ENCODE measurements at regions not wholly inside any gene's neighbourhood (a gene's known extent, or its start where the extent isn't known, plus 50 kb on each side); places are given as distances from the start of the nearest gene placed in this dataset.

DNA sequence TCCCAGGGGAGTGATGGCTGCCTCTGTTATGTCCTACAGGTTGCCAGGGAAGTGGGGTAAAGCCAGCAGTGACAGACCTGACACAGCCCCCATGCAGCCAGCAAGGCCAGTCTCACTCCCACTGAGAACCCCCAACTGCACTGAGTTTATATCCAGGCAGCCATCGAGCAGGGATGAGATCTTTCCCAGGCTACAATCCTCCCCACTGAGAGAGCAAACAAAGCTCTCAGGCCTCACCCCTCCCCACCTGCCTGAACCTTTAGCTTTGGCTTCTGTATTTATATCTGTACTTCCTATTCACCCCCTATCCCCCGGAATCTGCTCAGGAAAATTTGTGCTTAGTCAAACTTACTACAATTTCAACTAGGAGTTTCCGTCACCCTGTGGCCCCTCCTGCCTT lies 284.1 kb downstream of the FAM170A start:
- Histone ChIP-seq H3K27ac (ENCODE audit: extremely low read length, insufficient read depth, low read length) (no peak overlapping the region), H2AFZ (ENCODE audit: low read length) (no peak overlapping the region), H3K4me1 (ENCODE audit: insufficient read depth, low read length) (no peaks in the 10 kb centered on the region), H3K36me3 (replicated peaks in 1 of 2; ENCODE audit: control insufficient read depth in 1 of 2, insufficient read depth in 2 of 2, low read length in 2 of 2) (no peaks in the 10 kb centered on the region), H3K9ac (ENCODE audit: insufficient read depth, low read depth, low read length) (no peak overlapping the region), H3K79me2 (ENCODE audit: insufficient read depth, low read length) (no peaks in the 10 kb centered on the region), H3K9me3 (ENCODE audit: low read length) (no peaks in the 10 kb centered on the region), H3K4me2 (ENCODE audit: low read depth, low read length) (no peak overlapping the region), H3K4me3 (replicated peaks in 1 of 3; ENCODE audit: insufficient read depth in 1 of 3, low read depth in 2 of 3, low read length in 3 of 3) (no peak overlapping the region), H3K27me3 (ENCODE audit: control insufficient read depth in 1 of 2, insufficient read depth in 2 of 2, low read length in 2 of 2) (no peaks in the 10 kb centered on the region), H4K20me1 (ENCODE audit: insufficient read depth, low read length) (no peaks in the 10 kb centered on the region)
- in situ Hi-C loops (cut with HindIII; ENCODE audit: extremely low pct_ligation_motif_present, low pct_unique_long_range_greater_than_20kb) (no loop called here), intact Hi-C loops (cut with micrococcal nuclease; ENCODE audit: unreplicated experiment) (no loop called here)
- FAIRE-seq (no peak), DNase-seq (ENCODE audit: low spot score) (no peak), ATAC-seq (no peak)
- no TSS peak for BruUV-seq (replicated peaks)
- POLR2A ChIA-PET: no interaction called here
- TF ChIP-seq ZSCAN25 (CRISPR knock-in tag; IDR thresholded peaks at IDR 0.05): 0 out of 2 replicates have a peak, but pooled peaks have one; percentile 35
- no peak for TF ChIP-seq NFIC (IDR thresholded peaks at IDR 0.05; ENCODE audit: low read length)
- CTCF ChIA-PET (ENCODE audit: low intra/inter-chr PET ratio, low total read pairs): no interaction called here
- WGBS (ENCODE audit: low lambda C conversion rate): 0% methylated on average over 2 of the region's 3 CpGs

DNA sequence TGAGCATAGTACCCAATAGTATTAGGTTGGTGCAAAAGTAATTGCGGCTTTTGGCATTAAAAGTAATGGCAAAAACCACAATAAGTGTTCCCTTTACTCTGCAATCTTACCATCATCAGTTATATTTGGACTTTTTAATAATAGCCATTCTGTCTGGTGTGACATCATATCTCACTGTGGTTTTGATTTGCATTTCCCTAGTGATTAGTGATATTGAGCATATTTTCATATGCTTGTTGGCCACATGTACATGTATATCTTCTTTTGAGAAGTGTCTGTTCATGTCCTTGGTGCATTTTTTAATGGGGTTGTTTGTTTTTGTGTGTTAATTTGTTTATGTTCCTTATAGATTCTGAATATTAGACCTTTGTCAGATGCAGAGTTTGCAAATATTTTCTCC lies 289.9 kb downstream of the FAM170A start:
- ChIA-PET POLR2A (no interaction called here), CTCF (ENCODE audit: low intra/inter-chr PET ratio, low total read pairs) (no interaction called here)
- intact Hi-C loops (cut with micrococcal nuclease; ENCODE audit: unreplicated experiment) (no loop called here), in situ Hi-C loops (cut with HindIII; ENCODE audit: extremely low pct_ligation_motif_present, low pct_unique_long_range_greater_than_20kb) (no loop called here)
- Histone ChIP-seq H3K4me3 (replicated peaks in 1 of 3; ENCODE audit: insufficient read depth in 1 of 3, low read depth in 2 of 3, low read length in 3 of 3) (no peak overlapping the region), H4K20me1 (ENCODE audit: insufficient read depth, low read length) (no peaks in the 10 kb centered on the region), H2AFZ (ENCODE audit: low read length) (no peak overlapping the region), H3K9ac (ENCODE audit: insufficient read depth, low read depth, low read length) (no peak overlapping the region), H3K4me1 (ENCODE audit: insufficient read depth, low read length) (no peaks in the 10 kb centered on the region), H3K79me2 (ENCODE audit: insufficient read depth, low read length) (no peaks in the 10 kb centered on the region), H3K27ac (ENCODE audit: extremely low read length, insufficient read depth, low read length) (no peak overlapping the region), H3K36me3 (replicated peaks in 1 of 2; ENCODE audit: control insufficient read depth in 1 of 2, insufficient read depth in 2 of 2, low read length in 2 of 2) (no peaks in the 10 kb centered on the region), H3K4me2 (ENCODE audit: low read depth, low read length) (no peak overlapping the region), H3K9me3 (ENCODE audit: low read length) (no peaks in the 10 kb centered on the region), H3K27me3 (ENCODE audit: control insufficient read depth in 1 of 2, insufficient read depth in 2 of 2, low read length in 2 of 2) (no peaks in the 10 kb centered on the region; a peak in 1 of 5 replicates)
- peak; percentile 55; the same call in 1 of the 2 replicates for TF ChIP-seq ZBTB40 (IDR thresholded peaks at IDR 0.05)
- TF ChIP-seq ZBTB40 (CRISPR knock-in tag; IDR thresholded peaks at IDR 0.05): no peak
- no peak for TF ChIP-seq ZNF510 (CRISPR knock-in tag; IDR thresholded peaks at IDR 0.05; ENCODE audit: low read depth)
- ATAC-seq (no peak), DNase-seq (ENCODE audit: low spot score) (no peak), FAIRE-seq (no peak)
- WGBS (ENCODE audit: low lambda C conversion rate): 0% methylated on average over 1 of the region's 1 CpG
- BruUV-seq (replicated peaks): no TSS peak

Measured in HepG2 (cell line).